Common myeloid progenitor, CD34-positive (primary cell): ENCODE measurements at regions not wholly inside any gene's neighbourhood (a gene's known extent, or its start where the extent isn't known, plus 50 kb on each side); places are given as distances from the start of the nearest gene placed in this dataset.

Experiments
- CTCF ChIA-PET: fragments of 350-600 bp; sonication (Branson Sonifier 250); formaldehyde crosslinking; loops from one replicate; lab custom pipeline; 2021; ENCODE audit warnings: antibody characterized with exemption; lab: Charles Lee
- POLR2A ChIA-PET: fragments of 350-600 bp; sonication (Branson Sonifier 250); formaldehyde crosslinking; loops from one replicate; lab custom pipeline; 2021; ENCODE audit warnings: antibody characterized with exemption; lab: Charles Lee
- DNase-seq, 3 donors: peaks; one replicate each; pipeline versions ENCODE4 v3.0.0 to v3.0.0-alpha.2; 2013
- H3K27ac ChIP-seq, 2 experiments: 1 replicate in 1 of 2; 2 replicates in 1 of 2; pipeline ENCODE4 v1.7.0; 2013; ENCODE audit warnings: inconsistent platforms in 2 of 2, low read length in 2 of 2, mild to moderate bottlenecking in 2 of 2, low read depth in 1 of 2, moderate library complexity in 1 of 2; ENCODE audit not compliant: severe bottlenecking in 2 of 2, insufficient read depth in 1 of 2, poor library complexity in 1 of 2
- H3K27me3 ChIP-seq, 5 experiments: replicated peaks in 2 of 5; 1 replicate in 3 of 5; 2 replicates in 2 of 5; pipeline versions ENCODE4 v1.6.1 to v1.7.0; 2013; ENCODE audit warnings: low read length in 4 of 5, mild to moderate bottlenecking in 2 of 5, moderate library complexity in 2 of 5, inconsistent platforms in 1 of 5; ENCODE audit not compliant: insufficient read depth in 5 of 5, control insufficient read depth in 4 of 5
- H3K36me3 ChIP-seq, 4 experiments: 1 replicate in 2 of 4; 2 replicates in 2 of 4; pipeline versions ENCODE4 v1.6.1 to v1.7.0; 2013; ENCODE audit warnings: low read length in 3 of 4, control low read depth in 1 of 4, mild to moderate bottlenecking in 1 of 4; ENCODE audit not compliant: control insufficient read depth in 4 of 4, insufficient read depth in 4 of 4
- H3K4me1 ChIP-seq, 4 experiments: 1 replicate in 3 of 4; 2 replicates in 1 of 4; pipeline versions ENCODE4 v1.6.1 to v1.7.1; 2013; ENCODE audit warnings: low read length in 3 of 4, mild to moderate bottlenecking in 3 of 4, control low read depth in 1 of 4, inconsistent platforms in 1 of 4, moderate library complexity in 1 of 4; ENCODE audit not compliant: control insufficient read depth in 4 of 4, insufficient read depth in 4 of 4; ENCODE audit errors: control extremely low read depth in 1 of 4
- H3K4me3 ChIP-seq, 7 experiments: 1 replicate in 4 of 7; 2 replicates in 3 of 7; pipeline versions ENCODE4 v1.5.1 to v1.7.0; 2013; ENCODE audit warnings: mild to moderate bottlenecking in 7 of 7, low read length in 6 of 7, moderate library complexity in 6 of 7, inconsistent platforms in 2 of 7, low read depth in 2 of 7, control low read depth in 1 of 7; ENCODE audit not compliant: insufficient read depth in 4 of 7, control insufficient read depth in 1 of 7; ENCODE audit errors: extremely low read depth in 1 of 7
- H3K9me3 ChIP-seq, 5 experiments: 1 replicate in 4 of 5; 2 replicates in 1 of 5; pipeline versions ENCODE4 v1.6.1 to v1.7.1; 2013; ENCODE audit warnings: low read length in 4 of 5, mild to moderate bottlenecking in 2 of 5, inconsistent platforms in 1 of 5, low read depth in 1 of 5, moderate library complexity in 1 of 5; ENCODE audit not compliant: control insufficient read depth in 4 of 5, insufficient read depth in 2 of 5; ENCODE audit errors: control extremely low read depth in 1 of 5
- WGBS: methylation state at CpG from one replicate; pipeline ENCODE4 v1.1.5; 2013; ENCODE audit not compliant: insufficient coverage; 5-methylcytosine and 5-hydroxymethylcytosine counted together

GRCh38 chr7:96591900-96592676, 117.6 kb downstream of the SEM1 start:
- Histone ChIP-seq H3K4me1 (no peaks in the 10 kb centered on the region), H3K27ac (no peak overlapping the region), H3K27me3 (peaks cover 0 to 18% (median 4%) of the 10 kb centered on the region in 5 experiments), H3K9me3 (no peaks in the 10 kb centered on the region), H3K4me3 (no peak overlapping the region), H3K36me3 (no peaks in the 10 kb centered on the region)
- ChIA-PET POLR2A (no interaction called here), CTCF (no interaction called here)
- DNase-seq: peak in 1 of 3 donors; percentile 1
- 45% methylated on average over 10 of the region's 15 CpGs for WGBS

GRCh38 chr7:96591159-96591899, 118.3 kb downstream of the SEM1 start:
- H3K27ac ChIP-seq: no peak overlapping the region
- peaks cover 0 to 18% (median 4%) of the 10 kb centered on the region in 5 experiments for H3K27me3 ChIP-seq
- POLR2A ChIA-PET: no interaction called here
- no peaks in the 10 kb centered on the region for H3K9me3 ChIP-seq
- H3K4me3 ChIP-seq: no peak overlapping the region
- CTCF ChIA-PET: no interaction called here
- no peak for DNase-seq
- no peaks in the 10 kb centered on the region for H3K36me3 ChIP-seq
- 88% methylated on average over 2 of the region's 4 CpGs for WGBS
- H3K4me1 ChIP-seq: no peaks in the 10 kb centered on the region

- 100% methylated on average over 5 of the region's 5 CpGs for WGBS
- POLR2A ChIA-PET: no interaction called here
- Histone ChIP-seq H3K4me1 (no peaks in the 10 kb centered on the region), H3K27ac (no peak overlapping the region), H3K27me3 (peaks cover 0 to 18% (median 3%) of the 10 kb centered on the region in 5 experiments), H3K9me3 (no peaks in the 10 kb centered on the region), H3K4me3 (no peak overlapping the region), H3K36me3 (no peaks in the 10 kb centered on the region)
- CTCF ChIA-PET: no interaction called here
- DNase-seq: no peak
Measured at GRCh38 chr7:96589038-96589437, 120.6 kb downstream of the SEM1 start.

GRCh38 chr7:96579119-96579518, 130.5 kb downstream of the SEM1 start:
- Histone ChIP-seq H3K36me3 (no peaks in the 10 kb centered on the region), H3K4me1 (no peaks in the 10 kb centered on the region), H3K27me3 (peaks cover 0 to 4% (median 0%) of the 10 kb centered on the region in 5 experiments), H3K9me3 (no peaks in the 10 kb centered on the region), H3K4me3 (no peak overlapping the region), H3K27ac (no peak overlapping the region)
- no peak for DNase-seq
- CTCF ChIA-PET: no interaction called here
- POLR2A ChIA-PET: no interaction called here

GRCh38 chr7:96578606-96579005, 131.0 kb downstream of the SEM1 start:
- CTCF ChIA-PET: no interaction called here
- Histone ChIP-seq H3K4me1 (no peaks in the 10 kb centered on the region), H3K27ac (no peak overlapping the region), H3K9me3 (no peaks in the 10 kb centered on the region), H3K27me3 (peaks cover 0 to 4% (median 0%) of the 10 kb centered on the region in 5 experiments), H3K4me3 (no peak overlapping the region), H3K36me3 (no peaks in the 10 kb centered on the region)
- DNase-seq: no peak
- POLR2A ChIA-PET: no interaction called here

- Histone ChIP-seq H3K9me3 (no peaks in the 10 kb centered on the region), H3K36me3 (no peaks in the 10 kb centered on the region), H3K4me1 (no peaks in the 10 kb centered on the region), H3K27ac (no peak overlapping the region), H3K27me3 (peaks cover 0 to 2% (median 0%) of the 10 kb centered on the region in 5 experiments), H3K4me3 (no peak overlapping the region)
- CTCF ChIA-PET: no interaction called here
- WGBS: 100% methylated on average over 2 of the region's 3 CpGs
- no peak for DNase-seq
- POLR2A ChIA-PET: no interaction called here
Measured at GRCh38 chr7:96563409-96563808, 146.2 kb downstream of the SEM1 start.

GRCh38 chr7:96562966-96563365, 146.7 kb downstream of the SEM1 start:
- H3K36me3 ChIP-seq: no peaks in the 10 kb centered on the region
- peaks cover 0 to 2% (median 0%) of the 10 kb centered on the region in 5 experiments for H3K27me3 ChIP-seq
- no peak overlapping the region for H3K27ac ChIP-seq
- H3K4me3 ChIP-seq: no peak overlapping the region
- H3K9me3 ChIP-seq: no peaks in the 10 kb centered on the region
- CTCF ChIA-PET: no interaction called here
- no peak for DNase-seq
- H3K4me1 ChIP-seq: no peaks in the 10 kb centered on the region
- POLR2A ChIA-PET: no interaction called here
